NCI-H1417 (cell line): ENCODE measurements at regions not wholly inside any gene's neighbourhood (a gene's known extent, or its start where the extent isn't known, plus 50 kb on each side); places are given as distances from the start of the nearest gene placed in this dataset.

Experiments
- DNase-seq, 3 experiments: peaks; one replicate each; lab custom pipeline; 2025; lab: John Stamatoyannopoulos, UW

- no peak for DNase-seq
Observed at GRCh38 chr10:117425974-117426566, 50.8 kb upstream of the PDZD8 start.

GRCh38 chr10:117424883-117425649 lies 49.8 kb upstream of the PDZD8 start:
- DNase-seq: no peak
